RWPE2 (cell line): ENCODE measurements at regions not wholly inside any gene's neighbourhood (a gene's known extent, or its start where the extent isn't known, plus 50 kb on each side); places are given as distances from the start of the nearest gene placed in this dataset.
A peak's percentile ranks its signal among the peaks of the same experiment; 100 is the strongest.

Experiments
- ATAC-seq: fragments of 200-7000 bp; cut with Tn5 transposase; 3 replicates; pipeline ENCODE4 v1.9.1; 2021; ENCODE audit warnings: low read depth
- DNase-seq: peaks from one replicate; pipeline ENCODE4 v3.0.0-alpha.2; 2020; ENCODE audit warnings: low spot score
- H3K27ac ChIP-seq: fragments of 450-650 bp; 2 replicates; pipeline ENCODE4 v1.5.1; 2017; ENCODE audit warnings: mild to moderate bottlenecking; ENCODE audit not compliant: poor library complexity, severe bottlenecking
- H3K27me3 ChIP-seq: fragments of 250-450 bp; sonication (Bioruptor Pico); 2 replicates; pipeline ENCODE4 v1.5.1; 2021; ENCODE audit warnings: mild to moderate bottlenecking, moderate library complexity; ENCODE audit not compliant: insufficient read depth, poor library complexity, severe bottlenecking
- H3K36me3 ChIP-seq: fragments of 250-450 bp; sonication (Bioruptor Pico); 2 replicates; pipeline ENCODE4 v1.5.1; 2020; ENCODE audit warnings: low read depth, mild to moderate bottlenecking, moderate library complexity
- H3K4me1 ChIP-seq: fragments of 250-450 bp; sonication (Bioruptor Pico); 2 replicates; pipeline ENCODE4 v1.5.1; 2021; ENCODE audit warnings: mild to moderate bottlenecking, moderate library complexity; ENCODE audit not compliant: insufficient read depth, poor library complexity, severe bottlenecking
- H3K4me3 ChIP-seq: fragments of 250-450 bp; sonication (Bioruptor Pico); 2 replicates; pipeline ENCODE4 v1.5.1; 2021; ENCODE audit warnings: mild to moderate bottlenecking, moderate library complexity; ENCODE audit not compliant: severe bottlenecking
- H3K9me3 ChIP-seq: fragments of 250-450 bp; sonication (Bioruptor Pico); 2 replicates; pipeline ENCODE4 v1.5.1; 2021; ENCODE audit warnings: mild to moderate bottlenecking, moderate library complexity; ENCODE audit not compliant: severe bottlenecking
- TF ChIP-seq, protein P1 (sequence below): fragments of 450-650 bp; IDR thresholded peaks from one replicate; pipeline ENCODE4 v1.5.1; 2017; ENCODE audit warnings: mild to moderate bottlenecking, moderate library complexity; ENCODE audit not compliant: poor library complexity, severe bottlenecking

DNA sequence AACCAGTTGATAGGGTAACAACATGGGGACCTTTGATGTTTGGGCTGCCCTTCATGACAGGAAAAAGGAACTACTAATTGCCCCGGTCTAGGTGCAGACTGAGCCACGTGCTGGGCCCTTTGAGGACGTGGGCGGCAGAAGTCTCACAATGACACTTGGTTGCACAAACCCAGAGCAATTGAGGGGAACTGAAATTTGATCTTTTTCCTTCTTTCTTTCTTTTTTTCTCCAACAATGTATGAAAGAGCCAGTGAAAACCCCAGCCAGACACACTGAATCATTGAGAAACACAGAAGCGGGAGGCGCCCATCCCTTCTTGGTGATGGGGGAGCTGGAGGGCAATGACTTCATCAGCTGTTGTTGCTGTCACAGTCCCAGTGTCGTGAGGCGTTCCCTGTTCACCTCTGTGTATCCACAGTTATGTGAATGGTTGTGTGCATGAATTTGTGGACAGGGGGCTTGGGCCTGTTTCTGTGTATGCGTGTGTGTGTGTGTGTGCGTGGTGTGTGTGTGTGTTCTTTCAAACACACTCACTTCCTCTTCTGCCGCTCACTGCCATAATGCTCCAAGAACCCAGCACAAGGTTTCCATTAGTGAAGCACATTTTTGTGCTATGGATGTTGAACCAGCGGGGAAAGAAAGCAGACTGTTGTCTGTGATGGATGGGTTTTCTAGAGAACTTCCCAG, 137.5 kb upstream of the CCND2 start:
- no peaks in the 10 kb centered on the region for H3K36me3 ChIP-seq
- ATAC-seq (peak; percentile 50; the same call in 2 of the 3 replicates), DNase-seq (peak; percentile 59)
- H3K27ac ChIP-seq = no peak overlapping the region
- TF ChIP-seq, protein P1, sequence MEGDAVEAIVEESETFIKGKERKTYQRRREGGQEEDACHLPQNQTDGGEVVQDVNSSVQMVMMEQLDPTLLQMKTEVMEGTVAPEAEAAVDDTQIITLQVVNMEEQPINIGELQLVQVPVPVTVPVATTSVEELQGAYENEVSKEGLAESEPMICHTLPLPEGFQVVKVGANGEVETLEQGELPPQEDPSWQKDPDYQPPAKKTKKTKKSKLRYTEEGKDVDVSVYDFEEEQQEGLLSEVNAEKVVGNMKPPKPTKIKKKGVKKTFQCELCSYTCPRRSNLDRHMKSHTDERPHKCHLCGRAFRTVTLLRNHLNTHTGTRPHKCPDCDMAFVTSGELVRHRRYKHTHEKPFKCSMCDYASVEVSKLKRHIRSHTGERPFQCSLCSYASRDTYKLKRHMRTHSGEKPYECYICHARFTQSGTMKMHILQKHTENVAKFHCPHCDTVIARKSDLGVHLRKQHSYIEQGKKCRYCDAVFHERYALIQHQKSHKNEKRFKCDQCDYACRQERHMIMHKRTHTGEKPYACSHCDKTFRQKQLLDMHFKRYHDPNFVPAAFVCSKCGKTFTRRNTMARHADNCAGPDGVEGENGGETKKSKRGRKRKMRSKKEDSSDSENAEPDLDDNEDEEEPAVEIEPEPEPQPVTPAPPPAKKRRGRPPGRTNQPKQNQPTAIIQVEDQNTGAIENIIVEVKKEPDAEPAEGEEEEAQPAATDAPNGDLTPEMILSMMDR = no peak
- H3K9me3 ChIP-seq = no peaks in the 10 kb centered on the region
- no peaks in the 10 kb centered on the region for H3K27me3 ChIP-seq
- H3K4me1 ChIP-seq = no peaks in the 10 kb centered on the region
- H3K4me3 ChIP-seq = no peak overlapping the region

DNA sequence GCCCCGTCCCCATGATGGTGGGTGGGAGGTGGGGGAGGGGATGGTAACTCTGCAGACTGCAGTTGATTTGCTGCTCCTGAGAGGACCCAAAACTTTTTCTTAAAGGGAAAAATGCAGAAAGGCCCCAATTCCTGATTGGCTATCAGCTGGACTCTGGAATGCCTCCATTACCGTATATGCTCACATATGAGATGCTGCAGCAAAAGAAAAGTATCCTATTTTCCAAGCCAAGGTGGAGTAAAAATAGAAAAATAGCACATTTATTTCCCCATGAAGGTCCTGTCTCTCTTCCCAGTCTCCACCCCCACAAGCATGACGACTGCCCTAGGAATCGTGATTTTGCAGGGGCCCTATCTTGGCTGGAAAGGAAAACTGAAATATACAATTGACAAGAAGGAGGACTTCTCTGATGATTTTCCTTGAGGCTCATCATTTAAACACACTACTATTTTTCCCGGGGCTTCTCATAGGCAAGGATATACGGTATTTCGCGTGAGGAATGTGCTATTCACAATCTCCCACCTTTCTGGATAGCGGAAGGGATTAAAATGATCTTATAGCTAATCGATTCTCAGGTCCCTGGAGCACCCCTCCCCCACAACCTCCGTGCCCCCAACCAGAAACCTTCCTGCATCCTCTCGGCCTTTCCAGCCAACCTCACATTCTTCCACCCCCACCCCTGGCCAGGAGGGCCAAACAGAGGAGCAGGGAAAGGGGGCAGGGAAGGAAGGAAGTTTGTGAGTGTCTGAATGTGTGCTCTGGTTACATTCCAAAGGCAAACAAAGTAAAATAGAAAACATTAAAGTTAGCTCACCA, 138.9 kb upstream of the CCND2 start:
- H3K27ac ChIP-seq = no peak overlapping the region
- TF ChIP-seq, protein P1 = no peak
- H3K36me3 ChIP-seq = no peaks in the 10 kb centered on the region
- H3K27me3 ChIP-seq = no peaks in the 10 kb centered on the region
- no peak overlapping the region for H3K4me3 ChIP-seq
- no peaks in the 10 kb centered on the region for H3K9me3 ChIP-seq
- H3K4me1 ChIP-seq = peaks cover 4% of the 10 kb centered on the region
- ATAC-seq (no peak), DNase-seq (peak; percentile 19)

DNA sequence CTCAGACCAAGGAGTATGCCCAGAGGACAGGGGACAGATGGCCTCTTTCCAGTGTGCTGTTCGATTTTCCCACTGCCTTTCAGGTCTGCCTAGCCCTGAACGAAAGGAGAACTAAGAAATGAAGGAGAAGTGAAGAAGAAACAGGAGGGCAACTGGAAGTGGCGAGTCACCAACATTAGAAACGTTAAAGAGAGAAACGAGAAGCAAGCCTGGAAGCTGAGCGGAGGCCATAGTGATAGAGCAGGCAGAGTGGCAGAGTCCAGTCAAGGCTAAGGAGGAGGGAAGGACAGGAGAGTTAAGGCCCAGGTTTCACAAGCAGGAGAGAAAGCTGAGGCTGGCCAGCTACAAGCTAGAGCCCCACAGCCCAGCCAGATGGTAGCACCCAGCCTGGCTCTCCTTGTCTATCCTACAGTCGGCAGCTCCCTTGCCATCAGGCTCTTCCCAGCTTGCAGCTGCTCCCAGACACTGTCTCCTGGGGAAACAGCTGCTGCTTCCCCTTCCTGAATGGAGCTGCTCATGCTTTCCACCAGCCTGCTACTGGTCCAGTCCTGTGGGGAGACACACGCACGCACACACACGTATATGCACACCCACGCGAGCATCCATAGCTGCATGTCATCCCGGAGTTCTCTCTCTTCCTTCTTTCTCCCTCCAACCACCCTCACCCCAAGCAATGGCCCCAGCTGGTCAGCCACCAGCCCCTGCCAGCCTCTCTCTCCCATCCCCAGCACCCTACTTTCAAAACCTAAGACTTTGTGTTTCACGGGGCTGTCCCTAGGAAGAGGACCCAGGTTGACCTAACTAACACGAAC, 139.7 kb upstream of the CCND2 start:
- Histone ChIP-seq H3K36me3 (no peaks in the 10 kb centered on the region), H3K9me3 (no peaks in the 10 kb centered on the region), H3K4me1 (peaks cover 7% of the 10 kb centered on the region), H3K4me3 (no peak overlapping the region), H3K27ac (no peak overlapping the region), H3K27me3 (no peaks in the 10 kb centered on the region)
- DNase-seq = peak; percentile 44
- TF ChIP-seq, protein P1 = no peak
- no peak for ATAC-seq

DNA sequence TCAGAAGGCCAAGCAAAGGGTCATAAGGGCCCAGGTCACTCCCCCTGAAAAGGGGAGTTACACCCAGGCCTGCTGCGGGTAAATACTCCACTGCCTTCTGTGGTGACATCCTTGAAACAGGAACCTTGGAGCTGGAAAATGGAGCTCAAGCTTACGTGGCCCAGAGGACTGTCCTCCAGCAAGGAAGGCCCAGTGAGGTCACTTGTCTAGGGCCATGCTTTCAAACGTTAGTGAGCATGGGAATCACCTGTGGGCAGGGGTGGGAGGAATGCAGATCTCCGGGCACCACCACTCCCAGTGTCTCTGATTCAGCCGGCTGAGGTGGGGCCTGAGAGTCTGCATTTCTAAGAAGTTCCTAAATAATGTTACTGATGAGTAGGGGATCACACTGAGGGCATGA, 140.5 kb upstream of the CCND2 start:
- ATAC-seq = no peak
- DNase-seq = peak; percentile 23
- Histone ChIP-seq H3K27me3 (no peaks in the 10 kb centered on the region), H3K4me1 (peaks cover 7% of the 10 kb centered on the region), H3K27ac (no peak overlapping the region), H3K4me3 (no peak overlapping the region), H3K36me3 (no peaks in the 10 kb centered on the region), H3K9me3 (no peaks in the 10 kb centered on the region)
- TF ChIP-seq, protein P1 = no peak
